ENCODE measurements at regions not wholly inside any gene's neighbourhood (a gene's known extent, or its start where the extent isn't known, plus 50 kb on each side); places are given as distances from the start of the nearest gene placed in this dataset.

DNA sequence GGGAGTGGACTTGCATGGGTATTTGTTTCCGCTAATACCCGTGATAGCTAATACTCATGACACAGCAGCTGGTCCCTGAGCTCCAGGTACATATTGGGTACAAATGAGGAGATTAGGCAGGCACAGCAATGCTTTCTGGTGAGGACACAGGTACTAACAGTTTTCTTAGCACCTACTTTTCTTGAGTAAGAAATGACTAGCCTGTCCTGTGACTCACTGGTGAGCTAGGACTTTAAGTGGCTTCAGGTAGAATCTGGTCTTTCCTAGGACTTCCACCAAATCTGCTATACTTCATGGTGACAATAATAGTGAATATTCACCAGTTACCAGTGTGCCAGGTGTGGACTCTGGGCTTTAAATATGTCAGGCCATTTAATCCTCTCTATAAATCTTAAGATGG is 407.4 kb upstream of the NR3C2 start:
- no peaks in the 10 kb centered on the region for H3K9me3 ChIP-seq
- TF ChIP-seq, protein P1, sequence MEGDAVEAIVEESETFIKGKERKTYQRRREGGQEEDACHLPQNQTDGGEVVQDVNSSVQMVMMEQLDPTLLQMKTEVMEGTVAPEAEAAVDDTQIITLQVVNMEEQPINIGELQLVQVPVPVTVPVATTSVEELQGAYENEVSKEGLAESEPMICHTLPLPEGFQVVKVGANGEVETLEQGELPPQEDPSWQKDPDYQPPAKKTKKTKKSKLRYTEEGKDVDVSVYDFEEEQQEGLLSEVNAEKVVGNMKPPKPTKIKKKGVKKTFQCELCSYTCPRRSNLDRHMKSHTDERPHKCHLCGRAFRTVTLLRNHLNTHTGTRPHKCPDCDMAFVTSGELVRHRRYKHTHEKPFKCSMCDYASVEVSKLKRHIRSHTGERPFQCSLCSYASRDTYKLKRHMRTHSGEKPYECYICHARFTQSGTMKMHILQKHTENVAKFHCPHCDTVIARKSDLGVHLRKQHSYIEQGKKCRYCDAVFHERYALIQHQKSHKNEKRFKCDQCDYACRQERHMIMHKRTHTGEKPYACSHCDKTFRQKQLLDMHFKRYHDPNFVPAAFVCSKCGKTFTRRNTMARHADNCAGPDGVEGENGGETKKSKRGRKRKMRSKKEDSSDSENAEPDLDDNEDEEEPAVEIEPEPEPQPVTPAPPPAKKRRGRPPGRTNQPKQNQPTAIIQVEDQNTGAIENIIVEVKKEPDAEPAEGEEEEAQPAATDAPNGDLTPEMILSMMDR (IDR thresholded peaks at IDR 0.05), result no peak
- TF ChIP-seq SIN3A (IDR thresholded peaks at IDR 0.05; ENCODE audit: borderline replicate concordance, low read depth, low read length), result no peak
- no peak for TF ChIP-seq MXI1 (IDR thresholded peaks at IDR 0.05; ENCODE audit: low read depth, low read length)
- TF ChIP-seq, protein P2, sequence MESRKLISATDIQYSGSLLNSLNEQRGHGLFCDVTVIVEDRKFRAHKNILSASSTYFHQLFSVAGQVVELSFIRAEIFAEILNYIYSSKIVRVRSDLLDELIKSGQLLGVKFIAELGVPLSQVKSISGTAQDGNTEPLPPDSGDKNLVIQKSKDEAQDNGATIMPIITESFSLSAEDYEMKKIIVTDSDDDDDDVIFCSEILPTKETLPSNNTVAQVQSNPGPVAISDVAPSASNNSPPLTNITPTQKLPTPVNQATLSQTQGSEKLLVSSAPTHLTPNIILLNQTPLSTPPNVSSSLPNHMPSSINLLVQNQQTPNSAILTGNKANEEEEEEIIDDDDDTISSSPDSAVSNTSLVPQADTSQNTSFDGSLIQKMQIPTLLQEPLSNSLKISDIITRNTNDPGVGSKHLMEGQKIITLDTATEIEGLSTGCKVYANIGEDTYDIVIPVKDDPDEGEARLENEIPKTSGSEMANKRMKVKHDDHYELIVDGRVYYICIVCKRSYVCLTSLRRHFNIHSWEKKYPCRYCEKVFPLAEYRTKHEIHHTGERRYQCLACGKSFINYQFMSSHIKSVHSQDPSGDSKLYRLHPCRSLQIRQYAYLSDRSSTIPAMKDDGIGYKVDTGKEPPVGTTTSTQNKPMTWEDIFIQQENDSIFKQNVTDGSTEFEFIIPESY (IDR thresholded peaks at IDR 0.05; ENCODE audit: borderline replicate concordance, low read depth), result no peak
- no peak for TF ChIP-seq TEAD4 (IDR thresholded peaks at IDR 0.05; ENCODE audit: borderline replicate concordance, insufficient read depth)
- DNase-seq, result no peak
- H3K27me3 ChIP-seq (ENCODE audit: insufficient read depth), result peaks cover 14% of the 10 kb centered on the region; the same call in 1 of the 2 replicates
- H3K36me3 ChIP-seq (replicated peaks in 1 of 2; ENCODE audit: control insufficient read depth in 1 of 2, insufficient read depth in 2 of 2, low read length in 1 of 2), result no peaks in the 10 kb centered on the region
- no peaks in the 10 kb centered on the region for H3K79me2 ChIP-seq (ENCODE audit: insufficient read depth)
- WGBS (ENCODE audit: low lambda C conversion rate), result 3% methylated on average over 2 of the region's 2 CpGs
- no peak overlapping the region for H3K4me3 ChIP-seq (ENCODE audit: low read depth in 2 of 2, low read length in 1 of 2)
- H3K4me1 ChIP-seq (ENCODE audit: control insufficient read depth in 1 of 2, insufficient read depth in 2 of 2, low read depth in 1 of 2, low read length in 1 of 2), result no peaks in the 10 kb centered on the region
- no peak overlapping the region for H3K9ac ChIP-seq
- POLR2A ChIA-PET, result no interaction called here
- H3K4me2 ChIP-seq, result no peak overlapping the region
- no peak overlapping the region for H2AFZ ChIP-seq (ENCODE audit: low read depth)
- CTCF ChIA-PET, result interaction anchor here (1.6 kb wide), 1 partner anchor 47 kb away, joined by 3 read pairs; no protein-coding TSS in a partner anchor
- H4K20me1 ChIP-seq (ENCODE audit: insufficient read depth), result no peaks in the 10 kb centered on the region
- no peak overlapping the region for H3K27ac ChIP-seq (ENCODE audit: low read depth in 2 of 2, low read length in 1 of 2)
- H3F3A ChIP-seq (replicated peaks; ENCODE audit: insufficient read depth), result no peaks in the 10 kb centered on the region
- H3K9me2 ChIP-seq, result no peaks in the 10 kb centered on the region

DNA sequence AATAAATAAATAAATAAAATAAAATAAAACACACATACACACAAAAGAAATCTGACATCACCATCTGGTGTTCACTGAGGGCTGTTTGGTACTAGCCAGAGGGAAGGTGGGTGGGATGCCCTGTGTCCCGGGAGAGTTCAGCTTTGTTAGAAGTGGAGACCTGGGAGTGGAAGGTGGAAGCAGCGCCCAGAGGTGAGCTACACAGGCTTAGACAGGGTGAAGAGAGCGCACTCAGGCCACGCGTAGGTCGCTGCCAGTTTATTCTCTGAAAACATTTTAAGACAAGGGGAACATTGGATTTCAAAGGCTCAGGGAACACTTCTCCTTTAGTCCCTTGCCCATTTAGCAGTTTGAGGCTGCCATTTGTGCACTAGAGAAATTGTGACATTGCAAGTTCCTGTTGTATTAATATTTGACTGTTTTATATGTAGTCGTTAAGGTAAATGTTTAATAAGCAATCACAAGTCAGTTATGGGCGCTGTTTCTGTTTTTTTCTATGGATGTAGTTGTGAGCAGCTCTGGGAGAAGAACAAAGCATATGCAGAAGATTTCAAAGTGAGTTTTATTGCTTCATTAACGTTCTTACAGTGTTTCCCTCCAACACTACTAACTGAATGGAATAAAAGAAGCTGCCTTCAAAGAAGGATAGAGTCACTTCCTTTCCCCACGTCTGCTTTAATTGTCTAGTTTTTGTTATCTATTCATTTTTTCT is 405.5 kb upstream of the NR3C2 start:
- H3F3A ChIP-seq (replicated peaks; ENCODE audit: insufficient read depth), result no peaks in the 10 kb centered on the region
- H3K36me3 ChIP-seq (replicated peaks in 1 of 2; ENCODE audit: control insufficient read depth in 1 of 2, insufficient read depth in 2 of 2, low read length in 1 of 2), result no peaks in the 10 kb centered on the region
- no peaks in the 10 kb centered on the region for H3K9me2 ChIP-seq
- H2AFZ ChIP-seq (ENCODE audit: low read depth), result no peak overlapping the region
- no peaks in the 10 kb centered on the region for H3K79me2 ChIP-seq (ENCODE audit: insufficient read depth)
- no peak overlapping the region for H3K9ac ChIP-seq
- peak; percentile 2 for DNase-seq
- H3K4me1 ChIP-seq (ENCODE audit: control insufficient read depth in 1 of 2, insufficient read depth in 2 of 2, low read depth in 1 of 2, low read length in 1 of 2), result no peaks in the 10 kb centered on the region
- no peak overlapping the region for H3K27ac ChIP-seq (ENCODE audit: low read depth in 2 of 2, low read length in 1 of 2)
- no peak overlapping the region for H3K4me3 ChIP-seq (ENCODE audit: low read depth in 2 of 2, low read length in 1 of 2)
- TF ChIP-seq, protein P1 (IDR thresholded peaks at IDR 0.05), result no peak
- no peak for TF ChIP-seq TEAD4 (IDR thresholded peaks at IDR 0.05; ENCODE audit: borderline replicate concordance, insufficient read depth)
- peaks cover 18% of the 10 kb centered on the region; the same call in 1 of the 2 replicates for H3K27me3 ChIP-seq (ENCODE audit: insufficient read depth)
- POLR2A ChIA-PET, result no interaction called here
- H3K9me3 ChIP-seq, result no peaks in the 10 kb centered on the region
- no peak overlapping the region for H3K4me2 ChIP-seq
- whole genome bisulfite sequencing (ENCODE audit: low lambda C conversion rate), result 23% methylated on average over 10 of the region's 10 CpGs
- no peaks in the 10 kb centered on the region for H4K20me1 ChIP-seq (ENCODE audit: insufficient read depth)
- CTCF ChIA-PET, result no interaction called here

All from SK-N-SH (cell line).